OCI-LY1 (cell line): ENCODE measurements at regions not wholly inside any gene's neighbourhood (a gene's known extent, or its start where the extent isn't known, plus 50 kb on each side); places are given as distances from the start of the nearest gene placed in this dataset.

Experiments
- H2AFZ ChIP-seq: fragments of 200-600 bp; sonication (generic), shearing (Covaris generic); 2 replicates; pipeline ENCODE4 v1.6.0; 2014; ENCODE audit warnings: antibody characterized with exemption, mild to moderate bottlenecking, low read length
- H3F3A ChIP-seq: fragments of 200-600 bp; sonication (generic), shearing (Covaris generic); 2 replicates; pipeline ENCODE4 v1.6.0; 2014; ENCODE audit warnings: mild to moderate bottlenecking, antibody characterized with exemption, low read length, moderate library complexity; ENCODE audit not compliant: insufficient read depth
- H3K27ac ChIP-seq: fragments of 200-600 bp; sonication (generic); 2 replicates; pipeline ENCODE4 v1.5.1; 2014; ENCODE audit warnings: low read length, mixed run types, mild to moderate bottlenecking, low read depth; ENCODE audit not compliant: poor library complexity, severe bottlenecking
- H3K27me3 ChIP-seq: fragments of 200-600 bp; sonication (generic); 2 replicates; pipeline ENCODE4 v1.6.0; 2014; ENCODE audit warnings: antibody characterized with exemption, mild to moderate bottlenecking, low read length, moderate library complexity; ENCODE audit not compliant: insufficient read depth
- H3K36me3 ChIP-seq: fragments of 200-600 bp; sonication (generic); 2 replicates; pipeline ENCODE4 v1.6.1; 2014; ENCODE audit warnings: mild to moderate bottlenecking, antibody characterized with exemption, low read length, moderate library complexity, mixed read lengths; ENCODE audit not compliant: insufficient read depth
- H3K4me1 ChIP-seq: fragments of 200-600 bp; sonication (generic); 2 replicates; pipeline ENCODE4 v1.5.1; 2014; ENCODE audit warnings: mild to moderate bottlenecking, low read length, moderate library complexity; ENCODE audit not compliant: insufficient read depth, severe bottlenecking
- H3K4me2 ChIP-seq: fragments of 200-600 bp; sonication (generic), shearing (Covaris generic); 2 replicates; pipeline ENCODE4 v1.6.1; 2014; ENCODE audit warnings: low read length
- H3K4me3 ChIP-seq: fragments of 200-600 bp; sonication (generic); 2 replicates; pipeline ENCODE4 v1.5.1; 2014; ENCODE audit warnings: low read length, low read depth, mild to moderate bottlenecking, mixed read lengths; ENCODE audit not compliant: poor library complexity, severe bottlenecking
- H3K79me2 ChIP-seq: fragments of 200-600 bp; shearing (Covaris generic); 2 replicates; pipeline ENCODE4 v1.6.1; 2016; ENCODE audit warnings: mixed run types, low read length, mixed read lengths; ENCODE audit not compliant: insufficient read depth
- H3K9ac ChIP-seq: fragments of 200-600 bp; sonication (generic), shearing (Covaris generic); 2 replicates; pipeline ENCODE4 v1.6.1; 2014; ENCODE audit warnings: mild to moderate bottlenecking, low read length, mixed read lengths
- H3K9me2 ChIP-seq: fragments of 200-600 bp; sonication (generic), shearing (Covaris generic); 2 replicates; pipeline ENCODE4 v1.6.1; 2014; ENCODE audit warnings: low read depth, mild to moderate bottlenecking, low read length, mixed read lengths
- H3K9me3 ChIP-seq: fragments of 200-600 bp; shearing (Covaris generic); 2 replicates; pipeline ENCODE4 v1.6.1; 2014; ENCODE audit warnings: low read length, mixed read lengths
- H4K20me1 ChIP-seq: fragments of 200-600 bp; sonication (generic), shearing (Covaris generic); 2 replicates; pipeline ENCODE4 v1.6.0; 2016; ENCODE audit warnings: mild to moderate bottlenecking, low read length; ENCODE audit not compliant: insufficient read depth
- CTCF ChIP-seq: fragments of 200-600 bp; sonication (generic), shearing (Covaris generic); IDR thresholded peaks from 2 replicates; pipeline ENCODE4 v1.5.1; 2017; ENCODE audit warnings: mild to moderate bottlenecking, antibody characterized with exemption, low read length, moderate library complexity, mixed read lengths
- EZH2 ChIP-seq: fragments of 200-600 bp; sonication (generic), shearing (Covaris generic); IDR thresholded peaks from 2 replicates; pipeline ENCODE4 v1.8.0; 2017; ENCODE audit warnings: borderline replicate concordance, mixed run types, mild to moderate bottlenecking, antibody characterized with exemption, low read length, moderate library complexity, mixed read lengths

DNA sequence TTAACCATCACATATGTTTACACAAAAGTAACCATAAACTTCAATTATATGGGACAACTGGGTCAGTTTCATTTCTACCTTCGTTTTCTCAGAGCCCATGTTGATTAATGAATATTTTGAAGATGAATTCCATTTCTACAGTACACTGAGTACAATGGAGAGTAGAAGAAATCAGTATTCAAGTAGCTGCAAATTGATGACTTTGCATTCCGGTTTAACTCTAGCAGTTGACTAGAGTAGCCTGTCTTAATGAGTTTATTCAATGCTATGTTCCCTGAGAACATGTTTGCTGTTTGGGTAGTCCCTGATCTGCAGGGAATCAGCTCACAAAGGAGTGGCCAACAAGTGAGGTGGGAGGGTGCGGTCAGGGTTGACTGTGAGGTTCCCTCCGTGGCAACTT, 168.3 kb downstream of the TRIML1 start:
- H3K27me3 ChIP-seq: no peaks in the 10 kb centered on the region
- no peaks in the 10 kb centered on the region for H3K79me2 ChIP-seq
- no peak overlapping the region for H3K27ac ChIP-seq
- H3K36me3 ChIP-seq: no peaks in the 10 kb centered on the region
- H3K9me2 ChIP-seq: no peaks in the 10 kb centered on the region
- no peaks in the 10 kb centered on the region for H3K9me3 ChIP-seq
- no peak overlapping the region for H3K9ac ChIP-seq
- no peak overlapping the region for H3K4me2 ChIP-seq
- H3F3A ChIP-seq: no peaks in the 10 kb centered on the region
- no peak for TF ChIP-seq EZH2
- TF ChIP-seq CTCF: no peak
- no peaks in the 10 kb centered on the region for H4K20me1 ChIP-seq
- no peak overlapping the region for H3K4me3 ChIP-seq
- H2AFZ ChIP-seq: no peak overlapping the region
- H3K4me1 ChIP-seq: no peaks in the 10 kb centered on the region

- Histone ChIP-seq H3K27me3 (no peaks in the 10 kb centered on the region), H4K20me1 (no peaks in the 10 kb centered on the region), H3K4me2 (no peak overlapping the region), H3K9ac (no peak overlapping the region), H3K9me2 (no peaks in the 10 kb centered on the region), H3K36me3 (no peaks in the 10 kb centered on the region), H3K4me3 (no peak overlapping the region), H2AFZ (no peak overlapping the region), H3K9me3 (no peaks in the 10 kb centered on the region), H3K27ac (no peak overlapping the region), H3F3A (no peaks in the 10 kb centered on the region), H3K4me1 (no peaks in the 10 kb centered on the region), H3K79me2 (no peaks in the 10 kb centered on the region)
- TF ChIP-seq CTCF (no peak), EZH2 (no peak)
Measured at GRCh38 chr4:188308142-188308541, 168.9 kb downstream of the TRIML1 start.

GRCh38 chr4:188316391-188316790, 177.2 kb downstream of the TRIML1 start:
- no peaks in the 10 kb centered on the region for H3K9me3 ChIP-seq
- H3K4me3 ChIP-seq: no peak overlapping the region
- H3K27me3 ChIP-seq: no peaks in the 10 kb centered on the region
- no peaks in the 10 kb centered on the region for H3K79me2 ChIP-seq
- no peaks in the 10 kb centered on the region for H3K36me3 ChIP-seq
- H2AFZ ChIP-seq: no peak overlapping the region
- TF ChIP-seq EZH2: no peak
- no peak for TF ChIP-seq CTCF
- no peaks in the 10 kb centered on the region for H4K20me1 ChIP-seq
- H3F3A ChIP-seq: no peaks in the 10 kb centered on the region
- no peak overlapping the region for H3K4me2 ChIP-seq
- no peak overlapping the region for H3K9ac ChIP-seq
- no peaks in the 10 kb centered on the region for H3K4me1 ChIP-seq
- H3K27ac ChIP-seq: no peak overlapping the region
- no peaks in the 10 kb centered on the region for H3K9me2 ChIP-seq
